Astrocyte (in vitro differentiated cells and primary cell): ENCODE measurements at regions not wholly inside any gene's neighbourhood (a gene's known extent, or its start where the extent isn't known, plus 50 kb on each side); places are given as distances from the start of the nearest gene placed in this dataset.

Experiments
- DNase-seq: peaks from one replicate; pipeline ENCODE4 v3.0.0-alpha.2; 2010; ENCODE audit warnings: low read depth
- FAIRE-seq: peaks from 2 replicates; lab custom pipeline; 2011; peaks lifted over from hg19 to GRCh38; lab: Jason Lieb, UNC
- H2AFZ ChIP-seq: 2 replicates; pipeline ENCODE4 v1.6.0; 2012; ENCODE audit warnings: low read depth, low read length, inconsistent platforms
- H3K27ac ChIP-seq: 2 replicates; pipeline ENCODE4 v1.5.1; 2011; ENCODE audit warnings: low read depth, low read length, inconsistent platforms
- H3K27me3 ChIP-seq: 2 replicates; pipeline ENCODE4 v1.6.0; 2011; ENCODE audit warnings: low read length, inconsistent platforms; ENCODE audit not compliant: insufficient read depth
- H3K36me3 ChIP-seq: 2 replicates; pipeline ENCODE4 v1.5.1; 2011; ENCODE audit warnings: low read length, inconsistent platforms; ENCODE audit not compliant: insufficient read depth
- H3K4me1 ChIP-seq: 2 replicates; pipeline ENCODE4 v1.5.1; 2011; ENCODE audit warnings: low read length, inconsistent platforms; ENCODE audit not compliant: insufficient read depth
- H3K4me2 ChIP-seq: 2 replicates; pipeline ENCODE4 v1.6.0; 2012; ENCODE audit warnings: low read length, inconsistent platforms
- H3K4me3 ChIP-seq: 2 replicates; pipeline ENCODE4 v1.5.1; 2011; ENCODE audit warnings: low read depth, mild to moderate bottlenecking, low read length, inconsistent platforms; ENCODE audit not compliant: insufficient read depth
- H3K79me2 ChIP-seq: 2 replicates; pipeline ENCODE4 v1.6.0; 2012; ENCODE audit warnings: mild to moderate bottlenecking, low read length, inconsistent platforms; ENCODE audit not compliant: insufficient read depth
- H3K9ac ChIP-seq: 2 replicates; pipeline ENCODE4 v1.6.0; 2012; ENCODE audit warnings: mild to moderate bottlenecking, low read length, inconsistent platforms
- H3K9me3 ChIP-seq: 2 replicates; pipeline ENCODE4 v1.5.1; 2012; ENCODE audit warnings: low read depth, mild to moderate bottlenecking, low read length, inconsistent platforms; ENCODE audit not compliant: insufficient read depth
- H4K20me1 ChIP-seq: 2 replicates; pipeline ENCODE4 v1.6.0; 2012; ENCODE audit warnings: low read length, inconsistent platforms; ENCODE audit not compliant: insufficient read depth
- H3K27ac Mint-ChIP-seq: one replicate; pipeline ENCODE4 v1.8.0; 2021; ENCODE audit warnings: mild to moderate bottlenecking, mixed read lengths; ENCODE audit not compliant: unreplicated experiment
- H3K27me3 Mint-ChIP-seq: one replicate; pipeline ENCODE4 v1.8.0; 2021; ENCODE audit warnings: low read depth, mixed read lengths; ENCODE audit not compliant: unreplicated experiment
- H3K36me3 Mint-ChIP-seq: one replicate; pipeline ENCODE4 v1.8.0; 2021; ENCODE audit warnings: low read depth, mixed read lengths; ENCODE audit not compliant: unreplicated experiment
- H3K4me1 Mint-ChIP-seq: one replicate; pipeline ENCODE4 v1.8.0; 2021; ENCODE audit warnings: low read depth, mixed read lengths; ENCODE audit not compliant: unreplicated experiment
- H3K4me3 Mint-ChIP-seq: one replicate; pipeline ENCODE4 v1.8.0; 2021; ENCODE audit warnings: mild to moderate bottlenecking, moderate library complexity, mixed read lengths; ENCODE audit not compliant: unreplicated experiment
- H3K9me3 Mint-ChIP-seq: one replicate; pipeline ENCODE4 v1.8.0; 2021; ENCODE audit warnings: mild to moderate bottlenecking, mixed read lengths; ENCODE audit not compliant: unreplicated experiment
- CTCF ChIP-seq: IDR thresholded peaks from 2 replicates; pipeline ENCODE4 v1.5.1; 2011; ENCODE audit warnings: low read depth, mild to moderate bottlenecking, inconsistent platforms, low read length, moderate library complexity; ENCODE audit not compliant: insufficient read depth
- EZH2 ChIP-seq: IDR thresholded peaks from 2 replicates; pipeline ENCODE4 v1.6.1; 2012; ENCODE audit warnings: mild to moderate bottlenecking, low read length, inconsistent platforms; ENCODE audit not compliant: insufficient read depth

- DNase-seq (no peak), FAIRE-seq (no peak)
- Mint-ChIP-seq H3K4me1 (no peaks in the 10 kb centered on the region), H3K9me3 (peaks cover 19% of the 10 kb centered on the region), H3K27me3 (peaks cover 2% of the 10 kb centered on the region), H3K27ac (no peak overlapping the region), H3K4me3 (no peak overlapping the region), H3K36me3 (peaks cover 2% of the 10 kb centered on the region)
- Histone ChIP-seq H3K4me3 (no peak overlapping the region), H3K36me3 (no peaks in the 10 kb centered on the region), H2AFZ (no peak overlapping the region), H3K79me2 (no peaks in the 10 kb centered on the region), H3K27ac (no peak overlapping the region), H3K27me3 (no peaks in the 10 kb centered on the region), H3K9me3 (peaks cover 5% of the 10 kb centered on the region), H3K4me2 (no peak overlapping the region), H4K20me1 (no peaks in the 10 kb centered on the region), H3K4me1 (no peaks in the 10 kb centered on the region), H3K9ac (no peak overlapping the region)
- TF ChIP-seq CTCF (no peak), EZH2 (no peak)
Measured at GRCh38 chr12:32039917-32040575, 66.6 kb upstream of the BICD1 start.

- Mint-ChIP-seq H3K27me3 (peaks cover 2% of the 10 kb centered on the region), H3K9me3 (peaks cover 24% of the 10 kb centered on the region), H3K4me3 (no peak overlapping the region), H3K36me3 (peaks cover 2% of the 10 kb centered on the region), H3K27ac (no peak overlapping the region), H3K4me1 (no peaks in the 10 kb centered on the region)
- no peak overlapping the region for H3K4me3 ChIP-seq
- H4K20me1 ChIP-seq: no peaks in the 10 kb centered on the region
- H3K27me3 ChIP-seq: no peaks in the 10 kb centered on the region
- no peak overlapping the region for H3K9ac ChIP-seq
- FAIRE-seq: no peak
- no peaks in the 10 kb centered on the region for H3K79me2 ChIP-seq
- no peaks in the 10 kb centered on the region for H3K36me3 ChIP-seq
- TF ChIP-seq CTCF (no peak), EZH2 (no peak)
- no peaks in the 10 kb centered on the region for H3K4me1 ChIP-seq
- no peak overlapping the region for H2AFZ ChIP-seq
- H3K9me3 ChIP-seq: peaks cover 5% of the 10 kb centered on the region
- DNase-seq: no peak
- H3K4me2 ChIP-seq: no peak overlapping the region
- H3K27ac ChIP-seq: no peak overlapping the region
Measured at GRCh38 chr12:32043928-32044549, 62.6 kb upstream of the BICD1 start.
